GM10266 (cell line): ENCODE measurements at regions not wholly inside any gene's neighbourhood (a gene's known extent, or its start where the extent isn't known, plus 50 kb on each side); places are given as distances from the start of the nearest gene placed in this dataset.

Experiments
- DNase-seq: peaks from one replicate; pipeline ENCODE4 v3.0.0; 2012; ENCODE audit errors: extremely low spot score
- CTCF ChIP-seq: IDR thresholded peaks from 2 replicates; pipeline ENCODE4 v1.5.1; 2012; ENCODE audit warnings: mild to moderate bottlenecking, low read depth; ENCODE audit not compliant: control insufficient read depth, insufficient read depth; ENCODE audit errors: missing control alignments

- TF ChIP-seq CTCF = no peak
- no peak for DNase-seq
Observed at GRCh38 chr16:62335356-62335755, 299.1 kb upstream of the CDH8 start.

GRCh38 chr16:62321606-62322005 is 285.4 kb upstream of the CDH8 start:
- no peak for DNase-seq
- no peak for TF ChIP-seq CTCF

- TF ChIP-seq CTCF = no peak
- DNase-seq = no peak
Observed at GRCh38 chr16:62298600-62298999, 262.4 kb upstream of the CDH8 start.

GRCh38 chr16:62294213-62294972 is 258.2 kb upstream of the CDH8 start:
- TF ChIP-seq CTCF = no peak
- no peak for DNase-seq

- DNase-seq = no peak
- TF ChIP-seq CTCF = no peak
Observed at GRCh38 chr16:62288990-62289629, 252.9 kb upstream of the CDH8 start.

GRCh38 chr16:62280506-62280905 is 244.3 kb upstream of the CDH8 start:
- no peak for DNase-seq
- TF ChIP-seq CTCF = no peak

- DNase-seq = no peak
- no peak for TF ChIP-seq CTCF
Observed at GRCh38 chr16:62277942-62278341, 241.7 kb upstream of the CDH8 start.
